Natural killer cell (primary cell): ENCODE measurements at regions not wholly inside any gene's neighbourhood (a gene's known extent, or its start where the extent isn't known, plus 50 kb on each side); places are given as distances from the start of the nearest gene placed in this dataset.
"Not testable (repeated sequence)": the region's sequence is repeated elsewhere in the genome, so short reads cannot be mapped to it uniquely, and the experiment has no call there.

Source experiments
- ATAC-seq, 3 donors: fragments of 150-1000 bp in 2 of 3; fragments of 200-7000 bp in 1 of 3; cut with Tn5 transposase; 1 replicate in 1 of 3; 2 replicates in 2 of 3; pipeline ENCODE4 v1.10.0; 2021; ENCODE audit warnings: mild to moderate bottlenecking in 2 of 3, moderate library complexity in 2 of 3
- DNase-seq, 2 donors: peaks; one replicate each; pipeline versions ENCODE4 v3.0.0 to v3.0.0-alpha.2; 2013 to 2021; ENCODE audit warnings: mixed read lengths in 1 of 2
- H3K27ac ChIP-seq: one replicate; pipeline ENCODE4 v1.5.1; 2013; ENCODE audit warnings: mild to moderate bottlenecking, low read length
- H3K27me3 ChIP-seq: one replicate; pipeline ENCODE4 v1.6.1; 2013; ENCODE audit warnings: low read length; ENCODE audit not compliant: control insufficient read depth, insufficient read depth
- H3K36me3 ChIP-seq: one replicate; pipeline ENCODE4 v1.6.1; 2013; ENCODE audit warnings: low read length; ENCODE audit not compliant: control insufficient read depth, insufficient read depth
- H3K4me1 ChIP-seq: one replicate; pipeline ENCODE4 v1.6.1; 2013; ENCODE audit warnings: low read length; ENCODE audit not compliant: control insufficient read depth, insufficient read depth
- H3K4me3 ChIP-seq: one replicate; pipeline ENCODE4 v1.5.1; 2013; ENCODE audit warnings: low read length
- H3K9me3 ChIP-seq: one replicate; pipeline ENCODE4 v1.6.1; 2013; ENCODE audit warnings: low read length; ENCODE audit not compliant: control insufficient read depth, insufficient read depth
- H3K27ac Mint-ChIP-seq, 2 donors: one replicate each; pipeline ENCODE4 v1.8.0; 2022; ENCODE audit warnings: mild to moderate bottlenecking in 2 of 2, mixed read lengths in 2 of 2, moderate library complexity in 1 of 2
- H3K27me3 Mint-ChIP-seq, 2 donors: one replicate each; pipeline ENCODE4 v1.8.0; 2022; ENCODE audit warnings: low read depth in 2 of 2, mixed read lengths in 2 of 2
- H3K36me3 Mint-ChIP-seq: one replicate; pipeline ENCODE4 v1.8.0; 2022; ENCODE audit warnings: mixed read lengths
- H3K4me1 Mint-ChIP-seq, 2 donors: one replicate each; pipeline ENCODE4 v1.8.0; 2022; ENCODE audit warnings: mixed read lengths in 2 of 2
- H3K4me3 Mint-ChIP-seq: one replicate; pipeline ENCODE4 v1.8.0; 2022; ENCODE audit warnings: mild to moderate bottlenecking, moderate library complexity, mixed read lengths
- H3K9me3 Mint-ChIP-seq, 2 donors: one replicate each; pipeline ENCODE4 v1.8.0; 2022; ENCODE audit warnings: mixed read lengths in 2 of 2
- CTCF ChIP-seq: fragments of 200-600 bp; IDR thresholded peaks from one replicate; pipeline ENCODE4 v1.8.0; 2022; ENCODE audit warnings: antibody characterized with exemption
- WGBS: methylation state at CpG from one replicate; pipeline ENCODE4 v1.1.7; 2013; ENCODE audit warnings: missing lambda C conversion rate; ENCODE audit not compliant: insufficient coverage; 5-methylcytosine and 5-hydroxymethylcytosine counted together
- intact Hi-C: fragments of 100-400 bp; cut with micrococcal nuclease; formaldehyde crosslinking; loops from one replicate; pipeline ENCODE4 v1.14.2; 2022

GRCh38 chr18:3345885-3346284 is 84.0 kb downstream of the MYL12B start:
- Histone ChIP-seq H3K27ac (no peak overlapping the region), H3K4me3 (no peak overlapping the region), H3K9me3 (no peaks in the 10 kb centered on the region), H3K4me1 (no peaks in the 10 kb centered on the region), H3K27me3 (no peaks in the 10 kb centered on the region), H3K36me3 (no peaks in the 10 kb centered on the region)
- ATAC-seq (no peak), DNase-seq (no peak)
- no peaks in the 10 kb centered on the region for H3K36me3 Mint-ChIP-seq
- WGBS, result 90% methylated on average over 1 of the region's 1 CpG
- intact Hi-C loops, result no loop called here
- H3K27ac Mint-ChIP-seq, result no peak overlapping the region
- H3K9me3 Mint-ChIP-seq, result no peaks in the 10 kb centered on the region
- peaks cover 4 to 18% of the 10 kb centered on the region in 2 donors for H3K27me3 Mint-ChIP-seq
- no peak for TF ChIP-seq CTCF
- H3K4me3 Mint-ChIP-seq, result no peak overlapping the region
- no peaks in the 10 kb centered on the region for H3K4me1 Mint-ChIP-seq

GRCh38 chr18:3346487-3346886 is 84.6 kb downstream of the MYL12B start:
- H3K27me3 Mint-ChIP-seq, result peaks cover 4 to 18% of the 10 kb centered on the region in 2 donors
- Histone ChIP-seq H3K27ac (no peak overlapping the region), H3K4me1 (no peaks in the 10 kb centered on the region), H3K9me3 (no peaks in the 10 kb centered on the region), H3K4me3 (no peak overlapping the region), H3K36me3 (no peaks in the 10 kb centered on the region), H3K27me3 (no peaks in the 10 kb centered on the region)
- no peak overlapping the region for H3K27ac Mint-ChIP-seq
- DNase-seq (no peak), ATAC-seq (no peak)
- TF ChIP-seq CTCF, result no peak
- H3K4me1 Mint-ChIP-seq, result no peaks in the 10 kb centered on the region
- no peaks in the 10 kb centered on the region for H3K9me3 Mint-ChIP-seq
- no peaks in the 10 kb centered on the region for H3K36me3 Mint-ChIP-seq
- intact Hi-C loops, result no loop called here
- 51% methylated on average over 7 of the region's 7 CpGs for WGBS
- H3K4me3 Mint-ChIP-seq, result no peak overlapping the region

GRCh38 chr18:3347286-3347803 is 85.4 kb downstream of the MYL12B start:
- no peak overlapping the region for H3K4me3 Mint-ChIP-seq
- Histone ChIP-seq H3K27me3 (no peaks in the 10 kb centered on the region), H3K9me3 (no peaks in the 10 kb centered on the region), H3K4me1 (no peaks in the 10 kb centered on the region), H3K36me3 (no peaks in the 10 kb centered on the region), H3K27ac (no peak overlapping the region), H3K4me3 (no peak overlapping the region)
- intact Hi-C loops, result no loop called here
- no peak overlapping the region for H3K27ac Mint-ChIP-seq
- WGBS, result no CpG with 5 or more reads among the region's 2 CpGs
- no peak for DNase-seq
- no peaks in the 10 kb centered on the region for H3K36me3 Mint-ChIP-seq
- no peak for ATAC-seq
- no peaks in the 10 kb centered on the region for H3K4me1 Mint-ChIP-seq
- TF ChIP-seq CTCF, result no peak
- H3K27me3 Mint-ChIP-seq, result peaks cover 4 to 18% of the 10 kb centered on the region in 2 donors
- H3K9me3 Mint-ChIP-seq, result no peaks in the 10 kb centered on the region

GRCh38 chr18:3348176-3348575 is 86.2 kb downstream of the MYL12B start:
- H3K36me3 Mint-ChIP-seq, result no peaks in the 10 kb centered on the region
- H3K27ac Mint-ChIP-seq, result no peak overlapping the region
- H3K27me3 Mint-ChIP-seq, result peaks cover 4 to 18% of the 10 kb centered on the region in 2 donors
- H3K27me3 ChIP-seq, result no peaks in the 10 kb centered on the region
- ATAC-seq (no peak), DNase-seq (no peak)
- WGBS, result no CpG with 5 or more reads among the region's 1 CpG
- no peaks in the 10 kb centered on the region for H3K9me3 ChIP-seq
- no peaks in the 10 kb centered on the region for H3K9me3 Mint-ChIP-seq
- intact Hi-C loops, result no loop called here
- H3K27ac ChIP-seq, result no peak overlapping the region
- no peak for TF ChIP-seq CTCF
- H3K4me1 ChIP-seq, result no peaks in the 10 kb centered on the region
- no peaks in the 10 kb centered on the region for H3K4me1 Mint-ChIP-seq
- H3K36me3 ChIP-seq, result no peaks in the 10 kb centered on the region
- H3K4me3 ChIP-seq, result no peak overlapping the region
- H3K4me3 Mint-ChIP-seq, result no peak overlapping the region

- H3K9me3 ChIP-seq, intact Hi-C loops, H3K9me3 Mint-ChIP-seq, H3K4me1 ChIP-seq, H3K4me3 Mint-ChIP-seq, H3K36me3 Mint-ChIP-seq, H3K4me1 Mint-ChIP-seq, H3K36me3 ChIP-seq, ATAC-seq, DNase-seq, H3K27me3 ChIP-seq, H3K4me3 ChIP-seq, H3K27ac ChIP-seq, H3K27ac Mint-ChIP-seq: not testable (repeated sequence)
- WGBS, result 94% methylated on average over 25 of the region's 25 CpGs
- peaks cover 4 to 18% of the 10 kb centered on the region in 2 donors for H3K27me3 Mint-ChIP-seq
Measured at GRCh38 chr18:3349046-3349841, 87.3 kb downstream of the MYL12B start.
